HEK293T (cell line): ENCODE measurements at regions not wholly inside any gene's neighbourhood (a gene's known extent, or its start where the extent isn't known, plus 50 kb on each side); places are given as distances from the start of the nearest gene placed in this dataset.

ENCODE experiments used
- CTCF ChIA-PET: fragments of 350-600 bp; formaldehyde crosslinking; extraction: SDS; loops from one replicate; lab custom pipeline; 2021; ENCODE audit warnings: antibody characterized with exemption, inconsistent platforms; lab: Yijun Ruan, JAX
- POLR2A ChIA-PET: fragments of 350-600 bp; formaldehyde crosslinking; extraction: SDS; loops from one replicate; lab custom pipeline; 2020; ENCODE audit warnings: antibody characterized with exemption, inconsistent platforms; lab: Yijun Ruan, JAX
- DNase-seq: peaks from one replicate; pipeline ENCODE4 v3.0.0; 2012; ENCODE audit warnings: mixed read lengths; ENCODE audit errors: extremely low spot score
- ARNT ChIP-seq: fragments of 450-650 bp; IDR thresholded peaks from 2 replicates; pipeline ENCODE4 v1.6.1; 2017; ENCODE audit warnings: mild to moderate bottlenecking
- BHLHE40 ChIP-seq: fragments of 450-650 bp; IDR thresholded peaks from 2 replicates; pipeline ENCODE4 v1.6.1; 2016; ENCODE audit warnings: mild to moderate bottlenecking, moderate library complexity, borderline replicate concordance
- CTBP1 ChIP-seq: fragments of 450-650 bp; IDR thresholded peaks from 2 replicates; pipeline ENCODE4 v1.6.1; 2016; ENCODE audit warnings: borderline replicate concordance
- ELF4 ChIP-seq: fragments of 450-650 bp; IDR thresholded peaks from 2 replicates; pipeline ENCODE4 v1.6.1; 2017; ENCODE audit warnings: antibody characterized with exemption
- FOXA1 ChIP-seq: fragments of 450-650 bp; IDR thresholded peaks from 2 replicates; pipeline ENCODE4 v1.6.1; 2016; ENCODE audit warnings: mild to moderate bottlenecking
- FOXK2 ChIP-seq: fragments of 450-650 bp; IDR thresholded peaks from 2 replicates; pipeline ENCODE4 v1.6.1; 2016; ENCODE audit warnings: mild to moderate bottlenecking
- FOXM1 ChIP-seq: fragments of 450-650 bp; IDR thresholded peaks from 2 replicates; pipeline ENCODE4 v1.6.1; 2017; ENCODE audit warnings: mild to moderate bottlenecking, borderline replicate concordance
- HDGF ChIP-seq: fragments of 450-650 bp; IDR thresholded peaks from 2 replicates; pipeline ENCODE4 v1.6.1; 2017; ENCODE audit warnings: antibody characterized with exemption, borderline replicate concordance
- L3MBTL2 ChIP-seq: fragments of 450-650 bp; conservative IDR thresholded peaks from 2 replicates; pipeline ENCODE4 v1.6.1; 2016; ENCODE audit warnings: mild to moderate bottlenecking
- LEF1 ChIP-seq: fragments of 450-650 bp; IDR thresholded peaks from 2 replicates; pipeline ENCODE4 v1.6.1; 2017; ENCODE audit warnings: mild to moderate bottlenecking, borderline replicate concordance
- NFRKB ChIP-seq: fragments of 450-650 bp; IDR thresholded peaks from 2 replicates; pipeline ENCODE4 v1.6.1; 2016; ENCODE audit warnings: mild to moderate bottlenecking, moderate library complexity
- SP1 ChIP-seq: fragments of 450-650 bp; IDR thresholded peaks from 2 replicates; pipeline ENCODE4 v1.6.1; 2017
- SUZ12 ChIP-seq: fragments of 450-650 bp; IDR thresholded peaks from 2 replicates; pipeline ENCODE4 v1.6.1; 2016; ENCODE audit warnings: mild to moderate bottlenecking
- TARDBP ChIP-seq: fragments of 450-650 bp; IDR thresholded peaks from 2 replicates; pipeline ENCODE4 v1.6.1; 2016
- ZNF384 ChIP-seq: fragments of 450-650 bp; IDR thresholded peaks from 2 replicates; pipeline ENCODE4 v1.6.1; 2016
- TF ChIP-seq, protein P1 (sequence below): fragments of 450-650 bp; IDR thresholded peaks from 2 replicates; pipeline ENCODE4 v1.6.1; 2016

DNA sequence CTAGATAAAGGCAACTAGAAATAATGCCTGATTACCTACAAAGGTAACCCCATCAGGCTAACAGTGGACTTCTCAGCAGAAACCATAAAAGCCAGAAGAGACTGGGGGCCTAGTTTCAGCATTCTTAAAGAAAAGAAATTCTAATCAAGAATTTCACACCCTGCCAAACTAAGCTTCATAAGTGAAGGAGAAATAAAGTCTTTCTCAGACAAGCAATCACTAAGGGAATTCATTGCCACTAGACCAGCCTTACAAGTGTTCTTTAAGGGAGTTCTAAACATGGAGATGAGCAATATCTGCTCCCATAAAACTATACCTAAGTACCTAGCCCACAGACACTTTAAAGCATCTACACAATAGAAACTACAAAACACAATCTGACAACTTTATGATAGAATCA is 823.5 kb downstream of the PCDH17 start:
- DNase-seq: no peak
- TF ChIP-seq CTBP1 (no peak), SUZ12 (no peak), SP1 (no peak), ELF4 (no peak), LEF1 (no peak), ARNT (no peak), FOXA1 (no peak), BHLHE40 (no peak), FOXK2 (no peak), L3MBTL2 (no peak), HDGF (no peak), FOXM1 (no peak)
- TF ChIP-seq, protein P1, sequence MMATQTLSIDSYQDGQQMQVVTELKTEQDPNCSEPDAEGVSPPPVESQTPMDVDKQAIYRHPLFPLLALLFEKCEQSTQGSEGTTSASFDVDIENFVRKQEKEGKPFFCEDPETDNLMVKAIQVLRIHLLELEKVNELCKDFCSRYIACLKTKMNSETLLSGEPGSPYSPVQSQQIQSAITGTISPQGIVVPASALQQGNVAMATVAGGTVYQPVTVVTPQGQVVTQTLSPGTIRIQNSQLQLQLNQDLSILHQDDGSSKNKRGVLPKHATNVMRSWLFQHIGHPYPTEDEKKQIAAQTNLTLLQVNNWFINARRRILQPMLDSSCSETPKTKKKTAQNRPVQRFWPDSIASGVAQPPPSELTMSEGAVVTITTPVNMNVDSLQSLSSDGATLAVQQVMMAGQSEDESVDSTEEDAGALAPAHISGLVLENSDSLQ: no peak
- ChIA-PET CTCF (no interaction called here), POLR2A (no interaction called here)

DNA sequence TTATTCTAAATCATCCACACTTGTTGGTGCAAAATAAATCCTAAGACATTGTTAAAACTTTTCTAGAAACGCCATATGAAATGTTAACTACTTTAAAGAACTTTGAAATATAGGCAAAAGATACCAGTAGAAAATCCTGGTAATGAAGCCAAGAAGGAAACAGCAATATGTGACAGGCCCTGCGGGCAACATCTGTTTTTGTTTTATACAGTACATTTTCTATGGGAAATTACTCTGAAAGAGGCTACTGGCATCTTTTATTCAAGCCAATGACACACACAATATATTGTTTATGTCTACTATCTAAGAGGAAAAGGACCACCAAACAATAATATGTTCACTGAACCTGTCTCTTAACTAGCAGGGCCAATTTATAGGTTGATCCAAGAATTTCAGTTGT is 829.7 kb downstream of the PCDH17 start:
- CTCF ChIA-PET: no interaction called here
- POLR2A ChIA-PET: no interaction called here

DNA sequence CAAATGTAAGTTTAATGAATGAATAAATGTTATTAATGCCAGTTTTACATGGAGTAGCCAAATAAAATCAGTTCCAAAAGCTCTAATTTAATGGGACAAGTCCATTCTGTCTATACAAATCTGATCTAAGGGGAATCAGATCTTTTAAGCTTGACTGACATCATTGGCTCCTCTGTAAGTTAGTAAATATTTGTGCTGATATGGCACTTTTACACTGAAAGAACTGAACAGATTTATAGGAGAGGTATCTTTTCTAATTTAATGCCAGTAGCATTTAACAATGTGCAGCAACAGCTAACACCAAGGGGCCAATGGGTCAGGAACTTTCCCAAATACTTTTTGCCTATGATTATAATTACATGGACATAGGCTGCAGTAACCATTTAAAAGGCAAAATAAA is 832.3 kb downstream of the PCDH17 start:
- no peak for DNase-seq
- TF ChIP-seq SUZ12 (no peak), FOXM1 (no peak), ELF4 (no peak), L3MBTL2 (no peak), ZNF384 (no peak), CTBP1 (no peak), SP1 (no peak), NFRKB (no peak), HDGF (no peak), FOXA1 (no peak), LEF1 (no peak), FOXK2 (no peak), BHLHE40 (no peak), TARDBP (no peak)
- TF ChIP-seq, protein P1: no peak
- ChIA-PET CTCF (no interaction called here), POLR2A (no interaction called here)

More for the DNA sequence above, 829.7 kb downstream of the PCDH17 start:
- no peak for DNase-seq
- TF ChIP-seq SUZ12 (no peak), ZNF384 (no peak), FOXA1 (no peak), ARNT (no peak), BHLHE40 (no peak), CTBP1 (no peak), NFRKB (no peak), LEF1 (no peak), SP1 (no peak), TARDBP (no peak), ELF4 (no peak), L3MBTL2 (no peak), FOXM1 (no peak), FOXK2 (no peak), HDGF (no peak)
- TF ChIP-seq, protein P1: no peak

DNA sequence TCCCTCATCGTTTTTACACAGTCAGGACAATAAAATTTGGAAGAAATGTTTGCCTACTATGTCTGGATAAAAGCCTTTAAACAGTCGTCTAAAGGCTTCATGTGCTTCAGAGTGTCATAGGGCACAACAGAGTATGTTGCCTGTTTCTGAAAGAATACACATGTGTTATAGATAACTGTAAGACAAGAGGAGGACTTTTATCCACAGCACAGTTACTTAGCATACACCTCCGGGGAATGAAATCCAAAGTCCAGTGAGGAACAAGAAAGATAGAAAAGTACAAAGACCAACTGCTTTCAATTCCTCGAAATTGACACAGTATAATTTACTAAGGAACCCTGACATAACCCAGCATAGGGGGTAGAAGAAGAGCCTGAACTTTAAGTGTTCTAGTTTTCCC is 835.6 kb downstream of the PCDH17 start:
- ChIA-PET POLR2A (no interaction called here), CTCF (no interaction called here)
- no peak for DNase-seq
- no peak for TF ChIP-seq FOXK2
- TF ChIP-seq ELF4: no peak
- TF ChIP-seq ARNT: no peak
- no peak for TF ChIP-seq FOXM1

DNA sequence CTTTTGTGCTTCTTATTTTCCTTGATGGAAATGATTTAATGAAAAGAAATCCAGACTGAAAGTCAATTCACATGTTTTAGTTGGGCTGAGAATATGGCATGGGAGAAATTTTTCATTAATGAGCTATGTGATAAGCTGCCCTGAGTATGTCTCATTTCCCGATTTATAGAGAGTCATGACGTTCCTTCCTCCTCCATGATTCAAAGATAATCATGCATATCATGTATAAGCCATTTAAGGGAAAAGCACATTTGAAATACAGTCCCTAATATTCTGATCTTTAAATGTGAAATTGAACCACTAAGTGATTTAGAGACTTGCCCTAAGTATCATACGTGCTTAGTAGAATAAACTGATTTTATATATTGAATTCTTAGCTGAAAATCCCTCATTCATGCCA is 840.9 kb downstream of the PCDH17 start:
- no peak for DNase-seq
- TF ChIP-seq TARDBP: no peak
- no peak for TF ChIP-seq BHLHE40
- TF ChIP-seq, protein P1: no peak
- ChIA-PET CTCF (no interaction called here), POLR2A (no interaction called here)

DNA sequence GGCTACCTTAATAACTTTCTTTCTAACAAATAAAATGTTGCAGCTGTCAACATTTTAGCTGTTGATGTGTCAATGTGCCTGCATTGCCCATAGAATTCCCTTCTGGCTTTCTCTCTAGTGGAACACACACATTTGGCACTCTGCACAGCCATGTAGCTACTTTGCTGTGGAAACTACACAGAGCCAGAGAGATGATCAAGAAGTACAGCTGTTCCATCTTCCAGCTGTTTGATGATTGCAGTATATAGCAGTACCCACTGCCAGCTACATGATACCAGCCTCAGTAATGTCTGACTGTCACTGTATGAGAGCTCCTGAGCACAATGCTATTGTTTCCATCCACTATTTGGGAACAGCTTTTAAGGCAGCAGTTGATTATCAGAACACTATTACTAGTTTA is 843.0 kb downstream of the PCDH17 start:
- CTCF ChIA-PET: no interaction called here
- POLR2A ChIA-PET: no interaction called here
- no peak for DNase-seq
- TF ChIP-seq, protein P1: no peak
- TF ChIP-seq FOXM1 (no peak), ZNF384 (no peak), ARNT (no peak), FOXA1 (no peak), L3MBTL2 (no peak), FOXK2 (no peak), CTBP1 (no peak), LEF1 (no peak), TARDBP (no peak), ELF4 (no peak), NFRKB (no peak), BHLHE40 (no peak), SUZ12 (no peak)
